ENCODE measurements at regions not wholly inside any gene's neighbourhood (a gene's known extent, or its start where the extent isn't known, plus 50 kb on each side); places are given as distances from the start of the nearest gene placed in this dataset.
A peak's percentile ranks its signal among the peaks of the same experiment; 100 is the strongest.

DNA sequence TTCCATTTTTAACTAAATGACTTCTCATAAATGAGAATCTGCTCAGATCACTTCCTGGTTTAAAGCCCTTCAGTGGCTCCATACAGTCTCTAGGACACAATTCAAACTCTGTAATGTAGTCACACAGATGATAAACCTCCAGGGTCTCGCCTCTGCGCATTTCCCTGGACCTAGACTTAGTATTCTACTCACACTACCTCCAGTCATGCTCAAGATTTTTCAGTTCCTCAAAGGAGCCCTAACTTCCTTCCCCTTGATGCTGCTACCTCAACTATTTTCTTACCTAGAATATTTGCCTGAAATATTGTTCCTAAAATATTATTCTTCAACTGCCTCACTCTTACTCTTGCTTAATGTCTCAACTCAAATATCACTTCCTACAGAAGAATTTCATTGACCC lies 86.7 kb upstream of the TPP2 start:
- Histone ChIP-seq H3K9me3 (ENCODE audit: low read depth) (no peaks in the 10 kb centered on the region), H3K27ac (no peak overlapping the region), H3K4me1 (ENCODE audit: low read depth) (no peaks in the 10 kb centered on the region), H3K27me3 (no peaks in the 10 kb centered on the region), H3K36me3 (no peaks in the 10 kb centered on the region), H3K4me3 (no peak overlapping the region)
- DNase-seq (ENCODE audit: low read depth in 1 of 2, low spot score in 1 of 2), result no peak
- no peak for TF ChIP-seq CTCF (IDR thresholded peaks at IDR 0.05; ENCODE audit: low read depth, low read length)

DNA sequence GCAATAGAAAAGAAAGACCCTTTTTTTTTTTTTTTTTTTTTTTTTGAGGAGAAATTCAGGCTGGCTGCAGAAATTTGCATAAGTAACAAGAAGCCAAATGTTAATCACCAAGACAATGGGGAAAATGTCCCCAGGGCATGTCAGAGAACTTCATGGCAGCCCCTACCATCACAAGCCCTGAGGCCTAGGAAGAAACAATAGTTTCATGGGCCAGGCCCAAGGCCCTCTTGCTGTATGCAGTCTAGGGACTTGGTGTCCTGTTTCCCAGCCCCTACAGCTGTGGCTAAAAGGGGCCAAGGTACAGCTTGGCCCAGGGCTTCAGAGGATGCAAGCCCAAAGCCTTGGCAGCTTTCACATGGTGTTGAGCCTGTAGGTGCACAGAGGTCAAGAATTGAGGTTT lies 88.4 kb upstream of the TPP2 start:
- no peaks in the 10 kb centered on the region for H3K4me1 ChIP-seq (ENCODE audit: low read depth)
- no peaks in the 10 kb centered on the region for H3K36me3 ChIP-seq
- H3K27ac ChIP-seq, result no peak overlapping the region
- no peaks in the 10 kb centered on the region for H3K9me3 ChIP-seq (ENCODE audit: low read depth)
- no peaks in the 10 kb centered on the region for H3K27me3 ChIP-seq
- no peak for TF ChIP-seq CTCF (IDR thresholded peaks at IDR 0.05; ENCODE audit: low read depth, low read length)
- DNase-seq (ENCODE audit: low read depth in 1 of 2, low spot score in 1 of 2), result no peak
- no peak overlapping the region for H3K4me3 ChIP-seq

- no peaks in the 10 kb centered on the region for H3K27me3 ChIP-seq
- H3K27ac ChIP-seq, result no peak overlapping the region
- no peaks in the 10 kb centered on the region for H3K36me3 ChIP-seq
- no peak for DNase-seq (ENCODE audit: low read depth in 1 of 2, low spot score in 1 of 2)
- H3K4me1 ChIP-seq (ENCODE audit: low read depth), result no peaks in the 10 kb centered on the region
- no peaks in the 10 kb centered on the region for H3K9me3 ChIP-seq (ENCODE audit: low read depth)
- TF ChIP-seq CTCF (IDR thresholded peaks at IDR 0.05; ENCODE audit: low read depth, low read length), result no peak
- H3K4me3 ChIP-seq, result no peak overlapping the region
Measured at GRCh38 chr13:102504002-102504401, 92.8 kb upstream of the TPP2 start.

- Histone ChIP-seq H3K4me1 (ENCODE audit: low read depth) (no peaks in the 10 kb centered on the region), H3K4me3 (no peak overlapping the region), H3K27ac (no peak overlapping the region), H3K36me3 (no peaks in the 10 kb centered on the region), H3K9me3 (ENCODE audit: low read depth) (no peaks in the 10 kb centered on the region), H3K27me3 (no peaks in the 10 kb centered on the region)
- no peak for DNase-seq (ENCODE audit: low read depth in 1 of 2, low spot score in 1 of 2)
- no peak for TF ChIP-seq CTCF (IDR thresholded peaks at IDR 0.05; ENCODE audit: low read depth, low read length)
Measured at GRCh38 chr13:102495663-102496062, 93.8 kb upstream of the FGF14 start.

GRCh38 chr13:102487330-102487729 lies 85.5 kb upstream of the FGF14 start:
- Histone ChIP-seq H3K27ac (no peak overlapping the region), H3K4me1 (ENCODE audit: low read depth) (no peaks in the 10 kb centered on the region), H3K4me3 (no peak overlapping the region), H3K36me3 (no peaks in the 10 kb centered on the region), H3K27me3 (no peaks in the 10 kb centered on the region), H3K9me3 (ENCODE audit: low read depth) (no peaks in the 10 kb centered on the region)
- DNase-seq (ENCODE audit: low read depth in 1 of 2, low spot score in 1 of 2), result no peak
- TF ChIP-seq CTCF (IDR thresholded peaks at IDR 0.05; ENCODE audit: low read depth, low read length), result no peak

DNA sequence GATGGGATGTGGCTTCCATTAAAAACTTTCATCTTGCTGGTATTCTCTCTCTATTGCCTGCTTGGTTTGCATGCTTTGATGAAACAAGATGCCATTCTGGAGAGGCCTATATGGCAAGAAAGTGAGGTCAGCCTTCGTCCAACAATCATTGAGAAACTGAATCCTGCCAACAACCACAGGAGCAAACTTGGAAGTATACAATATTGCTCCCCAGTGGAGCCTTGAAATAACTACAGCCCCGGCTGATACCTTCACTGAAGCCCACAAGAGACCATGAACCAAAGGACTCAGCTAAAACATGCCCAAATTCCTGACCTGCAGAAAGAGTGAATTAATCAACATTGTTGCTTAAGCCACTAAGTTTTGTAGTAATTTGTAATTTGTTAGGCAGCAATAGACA lies 82.5 kb upstream of the FGF14 start:
- H3K27ac ChIP-seq, result no peak overlapping the region
- DNase-seq (ENCODE audit: low read depth in 1 of 2, low spot score in 1 of 2), result peak in 1 of 2 donors; percentile 19
- no peaks in the 10 kb centered on the region for H3K27me3 ChIP-seq
- no peaks in the 10 kb centered on the region for H3K4me1 ChIP-seq (ENCODE audit: low read depth)
- H3K4me3 ChIP-seq, result no peak overlapping the region
- no peaks in the 10 kb centered on the region for H3K9me3 ChIP-seq (ENCODE audit: low read depth)
- no peak for TF ChIP-seq CTCF (IDR thresholded peaks at IDR 0.05; ENCODE audit: low read depth, low read length)
- no peaks in the 10 kb centered on the region for H3K36me3 ChIP-seq
